ENCODE measurements at regions not wholly inside any gene's neighbourhood (a gene's known extent, or its start where the extent isn't known, plus 50 kb on each side); places are given as distances from the start of the nearest gene placed in this dataset.

DNA sequence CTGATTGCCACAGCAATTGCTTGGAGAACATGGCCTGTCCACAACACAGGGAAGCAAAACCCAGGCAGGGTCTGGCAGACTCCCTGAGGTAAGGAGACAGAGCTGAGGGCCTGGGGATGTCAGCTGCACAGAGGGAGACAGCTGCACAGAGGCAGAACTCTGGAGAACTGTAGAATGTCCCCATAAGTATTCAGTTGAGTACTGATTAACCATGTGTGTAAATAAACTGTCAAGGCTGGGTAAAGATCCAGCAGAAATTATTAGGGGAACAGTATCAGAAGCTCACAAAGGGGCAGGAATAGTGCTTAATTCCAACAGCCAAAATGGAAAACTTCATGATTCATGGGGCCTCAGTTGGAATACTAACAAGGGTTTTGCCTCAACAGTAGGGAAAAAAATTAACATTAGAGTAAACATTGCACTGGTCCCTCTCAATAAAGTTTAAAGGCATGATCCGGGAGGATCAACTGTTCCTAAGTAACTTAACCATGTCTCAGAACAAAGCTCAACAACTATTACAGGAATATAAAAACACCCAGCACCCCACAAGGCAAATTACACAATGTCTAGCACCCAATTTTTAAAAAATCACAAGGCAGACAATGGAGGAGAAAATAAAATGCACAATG is 201.3 kb upstream of the RASSF8 start:
- no peak overlapping the region for H3K27ac ChIP-seq
- no peak overlapping the region for H3K4me3 ChIP-seq
- H3K36me3 ChIP-seq: no peaks in the 10 kb centered on the region
- no peaks in the 10 kb centered on the region for H3K9me3 ChIP-seq
- H3K27me3 ChIP-seq: no peaks in the 10 kb centered on the region
- intact Hi-C loops (cut with DNase I): no loop called here
- H3K4me1 ChIP-seq: no peaks in the 10 kb centered on the region
- TF ChIP-seq POLR2A (IDR thresholded peaks at IDR 0.05) (no peak), POLR2AphosphoS5 (IDR thresholded peaks at IDR 0.05; ENCODE audit: insufficient read depth in 1 of 2, low read depth in 1 of 2) (no peak)
- TF ChIP-seq, protein P1, sequence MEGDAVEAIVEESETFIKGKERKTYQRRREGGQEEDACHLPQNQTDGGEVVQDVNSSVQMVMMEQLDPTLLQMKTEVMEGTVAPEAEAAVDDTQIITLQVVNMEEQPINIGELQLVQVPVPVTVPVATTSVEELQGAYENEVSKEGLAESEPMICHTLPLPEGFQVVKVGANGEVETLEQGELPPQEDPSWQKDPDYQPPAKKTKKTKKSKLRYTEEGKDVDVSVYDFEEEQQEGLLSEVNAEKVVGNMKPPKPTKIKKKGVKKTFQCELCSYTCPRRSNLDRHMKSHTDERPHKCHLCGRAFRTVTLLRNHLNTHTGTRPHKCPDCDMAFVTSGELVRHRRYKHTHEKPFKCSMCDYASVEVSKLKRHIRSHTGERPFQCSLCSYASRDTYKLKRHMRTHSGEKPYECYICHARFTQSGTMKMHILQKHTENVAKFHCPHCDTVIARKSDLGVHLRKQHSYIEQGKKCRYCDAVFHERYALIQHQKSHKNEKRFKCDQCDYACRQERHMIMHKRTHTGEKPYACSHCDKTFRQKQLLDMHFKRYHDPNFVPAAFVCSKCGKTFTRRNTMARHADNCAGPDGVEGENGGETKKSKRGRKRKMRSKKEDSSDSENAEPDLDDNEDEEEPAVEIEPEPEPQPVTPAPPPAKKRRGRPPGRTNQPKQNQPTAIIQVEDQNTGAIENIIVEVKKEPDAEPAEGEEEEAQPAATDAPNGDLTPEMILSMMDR (IDR thresholded peaks at IDR 0.05): no peak
- DNase-seq (ENCODE audit: extremely low spot score in 2 of 2): no peak

DNA sequence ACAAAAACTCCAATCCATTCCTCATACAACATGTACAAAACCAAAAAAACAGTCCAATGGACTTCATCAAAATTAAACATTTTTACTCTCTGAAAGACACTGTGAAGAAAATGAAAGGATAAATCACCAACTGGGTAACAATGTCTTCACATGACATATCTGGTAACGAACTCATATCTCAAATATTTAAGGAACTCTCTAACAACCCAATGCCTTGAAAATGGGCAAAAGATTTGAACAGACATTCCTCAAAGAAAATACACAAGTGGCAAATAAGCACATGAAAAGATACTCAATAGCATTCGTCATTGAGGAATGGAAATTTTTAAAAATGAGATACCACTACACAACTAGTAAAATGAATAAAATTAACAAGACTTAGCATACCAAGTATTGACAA is 198.7 kb upstream of the RASSF8 start:
- no peaks in the 10 kb centered on the region for H3K36me3 ChIP-seq
- no peaks in the 10 kb centered on the region for H3K9me3 ChIP-seq
- no peaks in the 10 kb centered on the region for H3K27me3 ChIP-seq
- H3K27ac ChIP-seq: no peak overlapping the region
- no peak overlapping the region for H3K4me3 ChIP-seq
- TF ChIP-seq, protein P1 (IDR thresholded peaks at IDR 0.05): no peak
- TF ChIP-seq POLR2AphosphoS5 (IDR thresholded peaks at IDR 0.05; ENCODE audit: insufficient read depth in 1 of 2, low read depth in 1 of 2): no peak
- TF ChIP-seq POLR2A (IDR thresholded peaks at IDR 0.05): no peak
- DNase-seq (ENCODE audit: extremely low spot score in 2 of 2): no peak
- H3K4me1 ChIP-seq: no peaks in the 10 kb centered on the region
- intact Hi-C loops (cut with DNase I): loop anchor here (5.0 kb wide), 1 partner anchor 1747 kb away; no protein-coding TSS in a partner anchor

DNA sequence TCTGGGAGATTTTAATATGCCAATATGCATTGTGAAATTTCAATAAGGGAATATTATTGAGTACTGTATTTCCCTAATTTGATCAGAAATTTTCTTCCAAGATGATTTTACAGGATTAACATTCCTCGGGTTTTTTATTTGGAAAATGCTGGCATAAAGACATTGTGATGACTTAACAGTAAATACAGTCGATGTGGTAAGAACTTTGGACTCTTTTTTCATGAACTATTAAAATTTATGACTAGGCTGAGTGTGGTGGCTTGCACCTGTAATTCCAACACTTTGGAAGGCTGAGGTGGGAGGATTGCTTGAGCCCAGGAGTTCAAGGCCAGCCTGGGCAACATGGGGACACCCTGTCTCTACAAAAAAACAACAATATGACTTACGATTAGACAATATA is 197.1 kb upstream of the RASSF8 start:
- Histone ChIP-seq H3K9me3 (no peaks in the 10 kb centered on the region), H3K4me1 (no peaks in the 10 kb centered on the region), H3K27ac (no peak overlapping the region), H3K36me3 (no peaks in the 10 kb centered on the region), H3K4me3 (no peak overlapping the region), H3K27me3 (no peaks in the 10 kb centered on the region)
- TF ChIP-seq, protein P1 (IDR thresholded peaks at IDR 0.05): no peak
- TF ChIP-seq POLR2AphosphoS5 (IDR thresholded peaks at IDR 0.05; ENCODE audit: insufficient read depth in 1 of 2, low read depth in 1 of 2): no peak
- TF ChIP-seq POLR2A (IDR thresholded peaks at IDR 0.05): no peak
- DNase-seq (ENCODE audit: extremely low spot score in 2 of 2): no peak
- intact Hi-C loops (cut with DNase I): loop anchor here (5.0 kb wide), 1 partner anchor 1749 kb away; no protein-coding TSS in a partner anchor

DNA sequence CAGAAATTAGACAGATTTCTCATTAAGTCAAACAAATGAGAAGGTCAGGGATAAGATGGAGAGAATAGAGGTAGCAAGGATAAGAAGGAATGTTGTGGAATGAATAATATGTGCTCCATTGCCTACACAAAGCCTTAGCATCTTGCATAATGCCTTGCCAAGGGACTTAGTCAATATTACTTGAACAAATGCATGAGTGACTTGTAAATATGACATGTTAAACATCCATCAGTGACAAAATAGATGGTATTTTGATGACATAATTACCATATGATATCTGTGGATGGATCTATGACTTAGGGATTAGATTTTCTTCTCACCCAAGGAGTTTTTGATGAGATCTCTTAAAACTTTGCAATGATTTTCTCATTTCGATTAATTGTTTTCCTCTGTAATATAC is 194.1 kb upstream of the RASSF8 start:
- Histone ChIP-seq H3K36me3 (no peaks in the 10 kb centered on the region), H3K27ac (no peak overlapping the region), H3K4me1 (no peaks in the 10 kb centered on the region), H3K9me3 (no peaks in the 10 kb centered on the region), H3K4me3 (no peak overlapping the region), H3K27me3 (no peaks in the 10 kb centered on the region)
- TF ChIP-seq POLR2A (IDR thresholded peaks at IDR 0.05): no peak
- TF ChIP-seq, protein P1 (IDR thresholded peaks at IDR 0.05): no peak
- TF ChIP-seq POLR2AphosphoS5 (IDR thresholded peaks at IDR 0.05; ENCODE audit: insufficient read depth in 1 of 2, low read depth in 1 of 2): no peak
- intact Hi-C loops (cut with DNase I): loop anchor here (5.0 kb wide), 1 partner anchor 1752 kb away; no protein-coding TSS in a partner anchor
- DNase-seq (ENCODE audit: extremely low spot score in 2 of 2): no peak

DNA sequence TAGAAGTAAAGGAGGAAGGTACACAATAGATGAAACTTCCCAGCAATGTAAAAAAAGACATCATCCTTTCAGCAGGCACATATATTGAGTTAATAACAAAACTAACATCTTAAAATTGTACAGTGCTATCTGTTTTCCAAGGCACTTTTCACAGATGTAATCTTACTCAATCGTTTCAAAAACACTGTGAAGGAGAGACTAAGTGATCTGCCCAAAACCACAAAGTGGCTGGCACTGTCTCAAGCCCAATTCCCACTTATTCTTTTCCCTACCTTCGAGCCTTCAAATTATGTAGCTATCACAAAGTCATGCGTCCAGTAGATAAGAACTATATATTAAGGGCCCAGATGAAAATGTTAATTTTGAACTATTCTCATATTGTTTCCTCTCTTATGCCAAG is 193.6 kb upstream of the RASSF8 start:
- intact Hi-C loops (cut with DNase I): loop anchor here (5.0 kb wide), 1 partner anchor 1753 kb away; no protein-coding TSS in a partner anchor
- no peak for DNase-seq (ENCODE audit: extremely low spot score in 2 of 2)
- Histone ChIP-seq H3K36me3 (no peaks in the 10 kb centered on the region), H3K9me3 (no peaks in the 10 kb centered on the region), H3K4me3 (no peak overlapping the region), H3K27ac (no peak overlapping the region), H3K4me1 (no peaks in the 10 kb centered on the region), H3K27me3 (no peaks in the 10 kb centered on the region)
- TF ChIP-seq, protein P1 (IDR thresholded peaks at IDR 0.05): no peak
- TF ChIP-seq POLR2AphosphoS5 (IDR thresholded peaks at IDR 0.05; ENCODE audit: insufficient read depth in 1 of 2, low read depth in 1 of 2) (no peak), POLR2A (IDR thresholded peaks at IDR 0.05) (no peak)
